Globus pallidus (tissue), 1 donor: ENCODE measurements at regions not wholly inside any gene's neighbourhood (a gene's known extent, or its start where the extent isn't known, plus 50 kb on each side); places are given as distances from the start of the nearest gene placed in this dataset.
A peak's percentile ranks its signal among the peaks of the same experiment; 100 is the strongest.

Experiments used
- DNase-seq: peaks from one replicate; pipeline ENCODE4 v3.0.0-alpha.2; 2015; ENCODE audit warnings: low spot score

GRCh38 chr4:20302336-20302735, 50.6 kb downstream of the SLIT2 start:
- DNase-seq = no peak

- DNase-seq = peak; percentile 81
Observed at GRCh38 chr4:20305976-20306375, 54.3 kb downstream of the SLIT2 start.

DNA sequence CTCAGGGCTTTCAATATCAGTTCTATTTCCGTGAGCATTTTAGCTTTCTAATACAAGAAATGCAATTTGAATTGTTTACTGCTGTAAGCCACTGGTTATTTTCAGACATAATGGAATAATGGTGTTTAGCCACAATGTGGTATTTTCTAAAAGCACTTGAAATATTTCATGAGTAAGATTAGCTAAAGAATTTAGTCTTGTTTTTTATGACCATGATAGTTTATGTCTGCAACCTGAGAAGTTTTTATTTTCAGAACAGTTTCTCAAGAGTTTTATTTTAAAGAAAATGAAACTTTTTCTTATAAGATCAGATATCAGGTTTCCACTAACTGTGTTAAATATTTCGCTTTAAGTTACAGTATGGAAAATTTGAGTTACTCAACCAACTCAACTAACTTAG, 60.2 kb downstream of the SLIT2 start:
- DNase-seq = no peak

DNA sequence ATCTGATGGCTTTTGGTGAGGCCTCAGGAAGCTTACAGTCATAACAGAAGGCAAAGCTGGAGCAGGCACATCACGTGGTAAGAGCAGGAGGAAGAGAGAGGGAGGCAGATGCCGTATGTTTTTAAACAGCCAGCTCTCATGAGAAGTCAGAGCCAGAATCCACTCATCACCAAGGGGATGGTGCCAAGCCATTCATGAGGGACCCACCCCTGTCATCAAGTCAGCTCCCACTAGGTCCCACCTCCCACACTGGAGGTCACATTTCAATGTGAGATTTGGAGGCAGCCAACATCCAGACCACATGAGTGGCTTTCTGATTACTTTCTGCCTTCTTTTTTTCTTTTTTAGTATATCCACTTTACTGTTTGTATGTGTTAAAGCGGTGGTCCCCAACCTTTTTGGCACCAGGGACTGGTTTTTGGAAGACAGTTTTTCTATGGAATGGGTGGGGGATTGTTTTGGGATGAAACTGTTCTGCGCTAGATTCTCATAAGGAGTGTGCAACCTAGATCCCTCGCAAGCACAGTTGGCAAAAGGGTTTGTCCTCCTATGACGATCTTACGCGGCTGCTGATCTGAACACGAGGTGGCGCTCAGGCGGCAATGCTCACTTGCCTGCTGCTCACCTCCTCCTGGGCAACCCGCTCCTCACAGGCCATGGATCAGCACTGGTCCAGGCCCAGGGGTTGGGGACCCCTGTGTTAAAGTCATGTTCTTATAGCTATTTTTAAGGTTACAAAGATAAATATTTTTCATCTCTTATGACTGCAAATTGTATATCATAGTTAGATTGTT, 61.7 kb downstream of the SLIT2 start:
- DNase-seq = peak; percentile 31

DNA sequence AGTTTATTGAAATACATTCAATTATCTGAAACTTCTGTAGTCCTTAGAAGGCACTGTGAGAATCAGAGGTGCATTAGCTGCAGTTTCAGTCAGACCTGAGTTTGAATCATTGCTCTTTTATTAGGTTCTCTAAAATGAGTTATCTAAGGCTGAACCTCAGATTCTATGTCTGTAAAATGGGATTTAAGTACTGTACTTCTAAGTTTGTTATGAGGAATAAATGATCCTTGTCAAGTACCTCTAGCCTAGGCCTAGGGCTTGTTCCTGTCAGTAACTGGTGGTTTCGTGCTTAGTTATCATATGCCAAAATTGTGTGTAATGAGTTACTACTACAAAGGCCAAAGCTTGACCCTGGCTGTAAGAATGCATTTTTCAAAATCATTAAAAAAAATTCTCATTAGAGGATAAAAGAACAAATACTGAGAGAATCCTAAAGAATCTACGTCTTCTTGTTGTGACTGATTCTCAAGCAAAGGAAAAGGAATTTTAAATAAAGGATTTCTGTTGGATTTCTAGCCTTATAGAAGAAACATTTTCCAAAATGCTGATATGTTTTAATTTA, 65.8 kb downstream of the SLIT2 start:
- peak; percentile 69 for DNase-seq

DNA sequence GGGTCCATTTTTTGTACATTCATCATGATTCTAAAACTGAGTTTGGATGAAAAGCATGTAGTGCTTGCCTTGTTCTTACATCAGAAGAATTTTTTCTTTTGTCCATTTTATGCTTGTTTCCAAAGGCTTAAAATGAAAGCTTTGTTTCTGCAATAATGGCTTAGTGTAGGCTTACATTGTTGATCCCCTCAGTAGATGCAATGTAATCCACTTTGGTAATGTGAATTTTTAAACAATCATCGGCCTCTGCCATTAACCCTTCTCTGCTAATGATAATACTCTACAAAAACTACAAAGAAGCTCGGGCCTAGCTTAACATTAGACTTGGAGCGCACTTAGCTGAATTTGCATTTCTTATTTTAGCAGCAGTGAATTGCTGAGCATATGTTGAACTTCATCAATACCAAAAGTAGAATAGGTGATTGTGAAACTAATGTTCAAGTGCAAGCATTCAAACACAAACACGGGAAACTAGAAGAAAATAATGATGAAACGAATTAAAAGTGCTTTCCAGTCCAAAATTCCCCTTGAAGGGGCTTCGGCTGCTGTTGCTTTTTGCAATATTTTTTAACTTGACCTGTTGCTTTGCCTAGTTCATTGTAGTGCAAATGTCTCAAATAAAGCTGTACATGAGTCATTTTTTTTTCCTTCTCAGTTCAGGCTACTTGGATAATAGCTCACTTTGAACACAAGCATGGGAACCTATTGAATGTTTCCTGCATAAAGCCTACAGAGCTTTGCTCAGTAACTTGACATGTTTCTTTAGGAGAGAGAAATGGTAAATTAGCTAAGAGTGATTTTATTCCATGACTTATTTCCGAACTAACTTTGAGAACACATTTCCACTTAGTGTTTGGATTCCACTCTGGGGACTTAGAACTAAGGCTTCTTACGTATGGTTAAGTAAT, 66.5 kb downstream of the SLIT2 start:
- DNase-seq = peak; percentile 89

- no peak for DNase-seq
Observed at GRCh38 chr4:20318909-20319277, 67.2 kb downstream of the SLIT2 start.

DNA sequence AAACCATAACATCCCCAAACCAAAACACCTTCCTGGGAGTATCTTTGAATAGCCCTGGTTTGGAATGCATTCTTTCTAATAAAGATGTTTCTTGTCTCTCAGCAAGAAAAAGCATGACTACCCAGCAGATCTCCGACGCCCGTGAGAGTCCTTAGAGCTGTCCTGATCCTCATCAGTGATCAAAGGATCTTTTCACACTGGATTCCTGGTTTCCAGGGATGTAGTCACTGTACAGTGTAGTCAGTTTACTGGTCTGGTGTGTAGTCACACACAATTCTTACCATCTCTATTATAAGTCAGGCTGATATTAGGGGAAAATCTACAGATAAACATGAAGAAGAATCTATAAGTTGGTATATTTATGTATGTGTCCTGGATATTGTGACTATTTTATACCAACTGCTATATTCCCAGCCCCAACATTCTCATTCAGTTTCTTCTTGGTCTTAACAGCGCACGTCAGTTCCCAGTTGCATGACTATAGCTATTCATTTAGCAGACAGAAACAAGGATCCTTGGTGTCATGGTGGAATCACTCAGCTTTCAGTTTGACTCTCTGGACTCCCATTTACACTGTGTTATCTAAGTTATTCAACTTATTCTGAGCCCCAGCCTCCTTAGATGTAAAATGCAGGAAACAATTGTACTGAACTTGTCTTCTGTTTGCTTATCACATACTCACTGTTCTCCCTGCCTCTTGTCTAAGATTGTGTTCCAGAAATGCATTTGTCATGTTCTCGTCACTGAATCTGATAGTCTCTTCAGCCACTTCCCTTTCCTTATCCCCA, 68.3 kb downstream of the SLIT2 start:
- peak; percentile 45 for DNase-seq

DNA sequence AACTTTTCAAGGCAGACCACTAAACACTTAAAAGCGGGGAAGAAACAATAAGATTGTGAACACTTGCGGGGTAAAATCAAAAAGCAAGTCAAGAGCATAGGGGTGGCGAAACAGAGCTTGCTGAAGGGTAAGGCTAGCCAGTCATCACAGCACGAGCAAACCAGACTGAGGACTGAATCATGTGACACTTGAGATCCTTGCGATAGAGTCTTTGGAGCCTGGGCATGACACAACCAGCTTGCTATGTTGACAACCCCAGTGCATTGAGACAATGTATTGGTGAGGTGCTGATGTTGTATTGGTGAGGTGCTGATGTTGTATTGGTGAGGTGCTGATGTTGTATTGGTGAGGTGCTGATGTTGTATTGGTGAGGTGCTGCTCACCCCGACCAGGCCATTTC, 72.3 kb downstream of the SLIT2 start:
- DNase-seq = no peak

DNA sequence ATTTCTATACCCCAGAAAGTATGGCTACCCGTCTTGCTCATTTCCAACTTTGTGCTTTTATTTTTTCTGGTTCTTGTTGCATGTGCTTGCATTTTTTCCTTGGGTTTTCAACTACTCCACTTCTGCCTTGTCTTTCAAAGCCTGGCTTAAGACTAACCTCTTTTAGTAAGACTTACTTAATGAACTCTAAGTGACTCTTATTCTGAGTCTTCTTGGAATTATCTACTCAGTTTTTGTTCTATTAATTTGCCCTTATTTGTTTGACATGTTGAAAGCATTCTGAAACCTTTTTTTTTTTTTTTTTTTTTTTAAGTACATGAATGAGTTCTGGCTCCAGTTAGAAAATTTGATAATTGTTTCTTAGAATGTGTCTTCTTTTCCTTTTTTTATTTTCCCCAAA, 74.8 kb downstream of the SLIT2 start:
- no peak for DNase-seq

DNA sequence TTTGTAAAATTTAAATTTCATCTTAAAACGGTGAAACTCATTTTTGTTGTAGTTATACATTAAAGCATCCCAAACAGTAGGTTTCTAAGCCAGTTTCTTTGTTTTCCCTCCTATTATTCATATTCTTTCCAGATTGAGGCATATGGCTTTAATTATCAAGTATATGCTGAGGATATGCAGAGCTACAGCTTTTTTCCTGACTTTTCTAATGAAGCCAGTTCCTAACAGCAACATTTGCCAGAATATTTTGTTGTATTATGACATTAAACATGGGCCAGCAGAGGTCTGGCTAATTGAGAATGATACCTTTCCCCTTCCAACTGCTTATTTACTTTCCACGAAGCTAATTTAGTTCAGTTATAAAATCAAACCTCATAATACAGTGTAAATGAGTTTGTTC, 75.3 kb downstream of the SLIT2 start:
- DNase-seq = no peak

- DNase-seq = no peak
Observed at GRCh38 chr4:20327808-20328207, 76.1 kb downstream of the SLIT2 start.

DNA sequence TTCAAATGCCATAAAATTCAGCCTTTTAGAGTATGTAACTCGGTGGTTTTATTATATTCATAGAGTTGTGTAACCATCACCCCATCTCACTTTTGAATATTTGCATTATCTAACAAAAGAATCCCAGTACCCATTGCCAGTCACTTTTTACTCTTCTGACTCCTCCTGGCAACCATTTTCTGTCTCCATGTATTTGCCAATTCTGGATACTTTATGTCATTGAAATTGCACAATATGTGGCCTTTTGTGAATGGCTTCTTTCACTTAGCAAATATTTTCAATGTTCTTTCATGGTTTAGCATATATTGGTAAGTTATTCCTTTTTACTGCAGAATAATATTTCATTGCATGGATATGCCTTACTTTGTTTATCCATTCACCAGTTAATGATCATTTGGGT, 79.9 kb downstream of the SLIT2 start:
- DNase-seq = no peak

- no peak for DNase-seq
Observed at GRCh38 chr4:20333141-20333715, 81.5 kb downstream of the SLIT2 start.

DNA sequence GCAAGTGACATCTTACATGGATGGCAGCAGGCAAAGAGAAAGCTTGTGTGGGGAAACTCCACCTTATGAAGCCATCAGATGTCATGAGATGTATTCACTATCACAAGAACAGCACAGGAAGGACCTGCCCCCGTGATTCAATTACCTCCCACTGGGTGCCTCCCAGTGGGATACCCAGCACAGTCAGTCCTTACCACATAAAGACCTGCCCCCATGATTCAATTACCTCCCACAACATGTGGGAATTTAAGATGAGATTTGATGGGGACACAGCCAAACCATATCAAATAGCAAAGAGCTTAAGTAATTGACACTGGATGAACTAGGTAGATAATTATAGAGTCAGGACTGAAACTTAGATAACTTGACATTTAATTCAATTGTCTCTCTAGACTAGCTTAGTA, 85.6 kb downstream of the SLIT2 start:
- DNase-seq = no peak

- no peak for DNase-seq
Observed at GRCh38 chr4:20338841-20339240, 87.1 kb downstream of the SLIT2 start.

GRCh38 chr4:20341134-20341738, 89.5 kb downstream of the SLIT2 start:
- no peak for DNase-seq

- DNase-seq = no peak
Observed at GRCh38 chr4:20347531-20347930, 95.8 kb downstream of the SLIT2 start.

DNA sequence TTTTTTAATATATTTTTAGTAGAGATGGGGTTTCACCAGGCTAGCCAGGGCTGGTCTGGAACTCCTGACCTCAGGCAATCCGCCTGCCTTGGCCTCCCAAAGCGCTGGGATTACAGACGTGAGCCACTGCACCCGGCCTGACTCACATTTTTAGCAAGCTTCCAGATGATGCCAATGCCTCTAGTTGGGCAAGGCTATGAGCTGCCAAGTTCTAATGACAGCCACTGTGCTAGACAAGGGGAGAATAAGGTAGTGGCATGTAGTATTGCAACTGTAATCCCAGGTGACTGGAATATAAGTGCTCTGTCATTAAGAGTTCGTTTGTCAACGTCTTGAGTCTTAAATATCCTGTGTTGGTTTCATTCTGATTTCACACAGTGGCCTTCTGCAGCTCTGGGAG, 96.7 kb downstream of the SLIT2 start:
- no peak for DNase-seq

GRCh38 chr4:20351360-20352162, 99.9 kb downstream of the SLIT2 start:
- DNase-seq = no peak

DNA sequence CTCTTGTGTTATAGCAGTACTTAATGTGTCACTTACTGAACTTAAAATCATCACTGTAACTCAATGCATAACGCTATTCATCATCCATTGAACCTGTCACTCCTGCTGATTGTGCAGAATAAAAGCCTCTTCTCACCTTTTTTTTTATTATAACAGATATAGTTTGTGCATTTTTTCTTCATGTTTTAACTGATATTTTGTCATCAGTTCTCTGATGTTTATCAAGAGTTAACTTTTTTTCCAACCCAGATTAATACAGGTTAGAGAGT, 100.4 kb downstream of the SLIT2 start:
- no peak for DNase-seq
